OCI-LY3 (cell line): ENCODE measurements at regions not wholly inside any gene's neighbourhood (a gene's known extent, or its start where the extent isn't known, plus 50 kb on each side); places are given as distances from the start of the nearest gene placed in this dataset.
A peak's percentile ranks its signal among the peaks of the same experiment; 100 is the strongest.

Source experiments
- H2AFZ ChIP-seq: fragments of 200-600, 300-600 bp; shearing (Covaris generic); 2 replicates; pipeline ENCODE4 v1.6.0; 2014; ENCODE audit warnings: antibody characterized with exemption, low read depth, low read length
- H3K27ac ChIP-seq: fragments of 200-600, 300-600 bp; sonication (generic); 2 replicates; pipeline ENCODE4 v1.5.1; 2014; ENCODE audit warnings: mild to moderate bottlenecking, low read length, moderate library complexity, mixed read lengths
- H3K27me3 ChIP-seq: fragments of 200-600, 300-600 bp; sonication (generic); 2 replicates; pipeline ENCODE4 v1.6.1; 2014; ENCODE audit warnings: low read depth, low read length, mixed read lengths
- H3K36me3 ChIP-seq: fragments of 200-600, 300-600 bp; sonication (generic); replicated peaks from 2 replicates; pipeline ENCODE3; 2014; ENCODE audit warnings: low read depth, low read length, mixed read lengths
- H3K4me1 ChIP-seq: fragments of 300-600, 200-600 bp; sonication (generic); 2 replicates; pipeline ENCODE4 v1.6.1; 2014; ENCODE audit warnings: low read length, mixed read lengths
- H3K4me2 ChIP-seq: fragments of 200-600, 300-600 bp; sonication (generic); 2 replicates; pipeline ENCODE4 v1.6.1; 2014; ENCODE audit warnings: low read length, mixed read lengths
- H3K4me3 ChIP-seq: fragments of 300-600, 200-600 bp; sonication (generic); 2 replicates; pipeline ENCODE4 v1.5.1; 2014; ENCODE audit warnings: antibody characterized with exemption, mild to moderate bottlenecking, low read length, moderate library complexity
- H3K79me2 ChIP-seq: fragments of 300-600, 200-600 bp; shearing (Covaris generic); 2 replicates; pipeline ENCODE4 v1.6.1; 2014; ENCODE audit warnings: mild to moderate bottlenecking, low read length, mixed read lengths
- H3K9ac ChIP-seq: fragments of 300-600, 200-600 bp; shearing (Covaris generic); 2 replicates; pipeline ENCODE4 v1.6.0; 2014; ENCODE audit warnings: mild to moderate bottlenecking, low read length, moderate library complexity
- H3K9me3 ChIP-seq: fragments of 200-600, 300-600 bp; shearing (Covaris generic); 2 replicates; pipeline ENCODE4 v1.6.1; 2014; ENCODE audit warnings: low read length, mixed read lengths; ENCODE audit not compliant: insufficient read depth
- H4K20me1 ChIP-seq: fragments of 200-600, 300-600 bp; sonication (generic); 2 replicates; pipeline ENCODE4 v1.6.1; 2016; ENCODE audit warnings: low read length, mixed read lengths; ENCODE audit not compliant: insufficient read depth
- EZH2phosphoT487 ChIP-seq: fragments of 200-600 bp; shearing (Covaris generic); IDR thresholded peaks from 2 replicates; pipeline ENCODE4 v1.6.1; 2018; ENCODE audit warnings: antibody characterized with exemption, mixed run types, low read depth
- TF ChIP-seq, protein P1 (sequence below): fragments of 200-600, 300-600 bp; sonication (generic); IDR thresholded peaks from 2 replicates; pipeline ENCODE4 v1.5.1; 2014; ENCODE audit warnings: antibody characterized with exemption, low read length, low read depth

DNA sequence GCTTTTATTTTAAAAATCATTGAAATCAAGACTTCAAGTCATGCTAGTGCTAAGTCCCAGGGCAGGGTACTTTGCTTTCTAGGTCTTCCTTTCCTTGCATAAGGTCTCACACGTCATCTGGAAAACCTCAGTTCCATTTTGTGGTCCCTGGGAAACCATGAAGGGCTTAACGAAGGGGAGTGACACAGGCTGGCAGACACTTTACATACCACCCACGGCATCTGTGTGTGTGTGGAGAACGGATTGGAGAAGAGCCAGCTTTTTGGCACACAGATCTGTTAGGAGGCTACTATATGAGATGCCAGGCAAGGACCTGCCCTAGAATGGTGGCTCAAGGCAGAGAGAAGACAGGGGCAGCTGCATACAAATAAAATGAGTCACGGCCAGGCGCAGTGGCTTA, 107.5 kb upstream of the NSMCE3 start:
- Histone ChIP-seq H3K36me3 (no peaks in the 10 kb centered on the region), H3K4me2 (no peak overlapping the region), H3K27me3 (no peaks in the 10 kb centered on the region), H3K79me2 (no peaks in the 10 kb centered on the region), H3K27ac (no peak overlapping the region), H2AFZ (no peak overlapping the region), H3K4me3 (no peak overlapping the region), H3K9me3 (no peaks in the 10 kb centered on the region), H3K9ac (no peak overlapping the region), H3K4me1 (no peaks in the 10 kb centered on the region), H4K20me1 (no peaks in the 10 kb centered on the region)
- TF ChIP-seq EZH2phosphoT487: no peak
- TF ChIP-seq, protein P1, sequence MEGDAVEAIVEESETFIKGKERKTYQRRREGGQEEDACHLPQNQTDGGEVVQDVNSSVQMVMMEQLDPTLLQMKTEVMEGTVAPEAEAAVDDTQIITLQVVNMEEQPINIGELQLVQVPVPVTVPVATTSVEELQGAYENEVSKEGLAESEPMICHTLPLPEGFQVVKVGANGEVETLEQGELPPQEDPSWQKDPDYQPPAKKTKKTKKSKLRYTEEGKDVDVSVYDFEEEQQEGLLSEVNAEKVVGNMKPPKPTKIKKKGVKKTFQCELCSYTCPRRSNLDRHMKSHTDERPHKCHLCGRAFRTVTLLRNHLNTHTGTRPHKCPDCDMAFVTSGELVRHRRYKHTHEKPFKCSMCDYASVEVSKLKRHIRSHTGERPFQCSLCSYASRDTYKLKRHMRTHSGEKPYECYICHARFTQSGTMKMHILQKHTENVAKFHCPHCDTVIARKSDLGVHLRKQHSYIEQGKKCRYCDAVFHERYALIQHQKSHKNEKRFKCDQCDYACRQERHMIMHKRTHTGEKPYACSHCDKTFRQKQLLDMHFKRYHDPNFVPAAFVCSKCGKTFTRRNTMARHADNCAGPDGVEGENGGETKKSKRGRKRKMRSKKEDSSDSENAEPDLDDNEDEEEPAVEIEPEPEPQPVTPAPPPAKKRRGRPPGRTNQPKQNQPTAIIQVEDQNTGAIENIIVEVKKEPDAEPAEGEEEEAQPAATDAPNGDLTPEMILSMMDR: no peak

DNA sequence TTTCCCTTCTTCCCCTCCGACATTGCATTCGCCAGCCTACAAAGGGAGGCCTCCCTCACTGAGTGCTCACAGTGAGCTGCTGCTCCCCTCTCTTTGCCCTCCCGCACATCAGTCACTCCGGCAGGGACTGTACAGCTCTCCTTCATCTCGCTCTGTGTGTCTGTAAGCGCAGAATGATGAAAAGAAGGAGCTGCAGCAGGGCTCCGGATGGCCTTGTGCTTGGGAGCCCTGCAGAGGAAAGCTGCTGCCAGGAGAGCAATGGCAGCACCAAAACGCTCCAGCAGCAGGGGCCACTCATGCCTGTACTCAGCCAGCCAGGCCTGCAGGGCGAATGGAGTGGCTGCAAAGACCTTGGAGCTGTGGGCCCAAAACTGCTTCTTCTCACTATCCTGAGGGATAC, 107.0 kb upstream of the NSMCE3 start:
- TF ChIP-seq, protein P1: no peak
- no peak for TF ChIP-seq EZH2phosphoT487

DNA sequence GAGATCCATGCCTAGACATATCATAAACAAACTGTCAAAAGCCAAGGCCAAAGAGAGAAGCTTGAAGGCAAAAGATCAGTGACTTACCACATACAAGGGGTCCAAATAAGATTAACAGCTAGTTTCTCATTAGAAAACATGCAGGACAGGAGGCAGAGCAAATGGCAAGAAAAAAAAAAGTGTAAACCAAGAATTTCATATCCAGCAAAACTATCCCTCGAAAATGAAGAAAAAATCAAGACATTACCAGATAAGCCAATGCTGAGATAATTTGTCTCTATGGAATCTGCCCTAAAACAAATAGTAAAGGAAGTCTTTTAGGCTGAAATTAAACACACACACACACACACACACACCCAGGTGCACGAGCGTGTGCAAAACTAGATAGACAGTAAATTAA, 99.6 kb upstream of the NSMCE3 start:
- no peaks in the 10 kb centered on the region for H3K79me2 ChIP-seq
- H3K4me3 ChIP-seq: no peak overlapping the region
- no peak for TF ChIP-seq EZH2phosphoT487
- TF ChIP-seq, protein P1: no peak

More for the DNA sequence above, 107.0 kb upstream of the NSMCE3 start:
- Histone ChIP-seq H4K20me1 (no peaks in the 10 kb centered on the region), H3K79me2 (no peaks in the 10 kb centered on the region), H3K4me3 (no peak overlapping the region), H3K9me3 (no peaks in the 10 kb centered on the region), H2AFZ (no peak overlapping the region), H3K36me3 (no peaks in the 10 kb centered on the region), H3K4me2 (no peak overlapping the region), H3K27ac (no peak overlapping the region), H3K9ac (no peak overlapping the region), H3K4me1 (no peaks in the 10 kb centered on the region), H3K27me3 (no peaks in the 10 kb centered on the region)

DNA sequence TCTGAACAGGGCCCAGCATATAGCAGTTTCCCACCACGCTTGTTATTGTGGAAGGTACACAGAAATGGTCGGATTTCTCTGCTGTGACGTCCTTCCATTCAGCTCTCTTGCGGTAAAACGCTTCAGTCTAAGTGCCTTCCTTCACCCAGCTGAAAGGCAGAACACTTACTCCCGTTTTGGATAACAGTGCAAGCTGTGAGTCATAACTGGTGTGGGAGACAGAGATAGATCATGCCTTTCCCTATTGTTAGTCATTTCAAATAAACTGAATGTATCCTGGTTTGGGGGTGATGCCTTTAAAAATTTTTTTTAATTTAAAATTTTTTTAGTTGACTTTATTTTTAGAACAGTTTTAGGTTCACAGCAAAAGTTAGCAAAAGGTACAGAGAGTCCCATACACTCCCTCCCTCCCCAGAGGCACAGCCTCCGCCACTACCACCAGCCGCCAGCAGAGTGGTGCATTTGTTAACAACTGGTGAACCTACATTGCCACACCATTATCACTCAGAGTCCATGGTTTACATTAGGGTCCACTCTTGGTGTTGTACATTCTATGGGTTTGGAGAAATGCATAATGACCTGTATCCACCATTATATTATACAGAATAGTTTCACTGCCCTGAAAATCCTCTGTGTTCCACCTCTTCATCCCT, 94.9 kb upstream of the NSMCE3 start:
- no peak overlapping the region for H3K27ac ChIP-seq

More for the DNA sequence above, 99.6 kb upstream of the NSMCE3 start:
- Histone ChIP-seq H3K36me3 (no peaks in the 10 kb centered on the region), H3K4me2 (no peak overlapping the region), H3K4me1 (no peaks in the 10 kb centered on the region), H4K20me1 (no peaks in the 10 kb centered on the region), H3K27ac (no peak overlapping the region), H3K9ac (no peak overlapping the region), H3K27me3 (no peaks in the 10 kb centered on the region), H3K9me3 (0 out of 2 replicates have a peak, but pooled peaks cover 3% of the 10 kb centered on the region), H2AFZ (no peak overlapping the region)

More for the DNA sequence above, 94.9 kb upstream of the NSMCE3 start:
- Histone ChIP-seq H3K4me3 (no peak overlapping the region), H3K36me3 (no peaks in the 10 kb centered on the region), H2AFZ (no peak overlapping the region), H3K4me1 (no peaks in the 10 kb centered on the region), H3K27me3 (0 out of 2 replicates have a peak, but pooled peaks cover 16% of the 10 kb centered on the region), H3K79me2 (no peaks in the 10 kb centered on the region), H4K20me1 (no peaks in the 10 kb centered on the region), H3K9me3 (0 out of 2 replicates have a peak, but pooled peaks cover 2% of the 10 kb centered on the region), H3K4me2 (no peak overlapping the region), H3K9ac (no peak overlapping the region)
- TF ChIP-seq, protein P1: 0 out of 2 replicates have a peak, but pooled peaks have one; percentile 8
- TF ChIP-seq EZH2phosphoT487: no peak
